HCT116 (cell line): ENCODE measurements at regions not wholly inside any gene's neighbourhood (a gene's known extent, or its start where the extent isn't known, plus 50 kb on each side); places are given as distances from the start of the nearest gene placed in this dataset.

Experiments used
- ATAC-seq: fragments of 200-7000 bp; cut with Tn5 transposase; 2 replicates; pipeline ENCODE4 v1.9.1; 2020; ENCODE audit warnings: mild to moderate bottlenecking, moderate library complexity
- BruUV-seq: library from RNA; stranded (reverse); fragments of 400-500 nt; replicated peaks from 2 replicates; lab custom pipeline; 2021; lab: Mats Ljungman, UMichigan
- CTCF ChIA-PET: fragments of 300-600 bp; sonication (Branson Sonifier 250); formaldehyde crosslinking; loops from one replicate; lab custom pipeline; 2021; ENCODE audit warnings: antibody characterized with exemption; lab: Charles Lee
- POLR2A ChIA-PET: fragments of 300-600, 350-600 bp; sonication (Branson Sonifier 250); formaldehyde crosslinking; loops from one replicate; lab custom pipeline; 2021; ENCODE audit warnings: antibody characterized with exemption; lab: Charles Lee
- RAD21 ChIA-PET, 2 experiments: fragments of 300-600 bp; sonication (Branson Sonifier 250); formaldehyde crosslinking; loops; one replicate each; lab custom pipeline; 2023; ENCODE audit warnings: low total read pairs in 2 of 2; ENCODE audit not compliant: uncharacterized antibody in 2 of 2, unreplicated experiment in 2 of 2, low non-redundant PET in 1 of 2; lab: Charles Lee
- DNase-seq: peaks from one replicate; pipeline ENCODE4 v3.0.0-alpha.2; 2010; ENCODE audit warnings: low read depth, low spot score
- H2AFZ ChIP-seq: fragments of 200-600 bp; shearing (Covaris generic), sonication (generic); 2 replicates; pipeline ENCODE4 v1.6.1; 2017; ENCODE audit warnings: low read depth, mixed run types, mixed read lengths, antibody characterized with exemption, low read length; ENCODE audit not compliant: poor library complexity, severe bottlenecking
- H3K27ac ChIP-seq: 2 replicates; pipeline ENCODE4 v1.5.1; 2012; ENCODE audit warnings: low read depth, low read length
- H3K27me3 ChIP-seq: fragments of 200-600 bp; sonication (generic); 2 replicates; pipeline ENCODE4 v1.6.1; 2016; ENCODE audit warnings: mixed run types, low read length, mixed read lengths; ENCODE audit not compliant: insufficient read depth
- H3K36me3 ChIP-seq, 2 experiments: fragments of 200-500 bp in 1 of 2; fragments of 200-600 bp in 1 of 2; sonication (Bioruptor generic) in 1 of 2; sonication (generic) in 1 of 2; 2 replicates each; pipeline versions ENCODE4 v1.5.1 to v1.6.1; 2014 to 2016; ENCODE audit warnings: low read length in 2 of 2, inconsistent platforms in 1 of 2, mixed read lengths in 1 of 2, mixed run types in 1 of 2; ENCODE audit not compliant: insufficient read depth in 2 of 2, control insufficient read depth in 1 of 2
- H3K4me1 ChIP-seq, 2 experiments: fragments of 200-600 bp in 1 of 2; sonication (generic) in 1 of 2; 2 replicates each; pipeline versions ENCODE4 v1.5.1 to v1.6.1; 2012 to 2017; ENCODE audit warnings: low read length in 2 of 2, inconsistent platforms in 1 of 2, mild to moderate bottlenecking in 1 of 2, mixed read lengths in 1 of 2, mixed run types in 1 of 2, moderate library complexity in 1 of 2; ENCODE audit not compliant: insufficient read depth in 2 of 2, control insufficient read depth in 1 of 2
- H3K4me2 ChIP-seq: fragments of 200-600 bp; sonication (generic); 2 replicates; pipeline ENCODE4 v1.6.1; 2017; ENCODE audit warnings: mixed run types, low read length, mixed read lengths
- H3K4me3 ChIP-seq, 2 experiments: fragments of 200-600 bp in 1 of 2; sonication (generic) in 1 of 2; replicated peaks in 1 of 2; 2 replicates each; pipeline ENCODE4 v1.5.1; 2011 to 2016; ENCODE audit warnings: low read length in 2 of 2, control low read depth in 1 of 2, low read depth in 1 of 2, mild to moderate bottlenecking in 1 of 2, mixed read lengths in 1 of 2, mixed run types in 1 of 2
- H3K79me2 ChIP-seq: fragments of 200-600 bp; sonication (generic); 2 replicates; pipeline ENCODE4 v1.6.1; 2017; ENCODE audit warnings: mild to moderate bottlenecking, mixed run types, low read length, moderate library complexity, mixed read lengths; ENCODE audit not compliant: insufficient read depth
- H3K9ac ChIP-seq: fragments of 200-600 bp; sonication (generic); 2 replicates; pipeline ENCODE4 v1.6.1; 2016; ENCODE audit warnings: low read length, mixed read lengths
- H3K9me2 ChIP-seq: fragments of 200-600 bp; sonication (generic), shearing (Covaris generic); 2 replicates; pipeline ENCODE4 v1.6.1; 2017; ENCODE audit warnings: mixed run types, mild to moderate bottlenecking, moderate library complexity; ENCODE audit not compliant: insufficient read depth
- H3K9me3 ChIP-seq, 2 experiments: fragments of 200-500 bp in 1 of 2; fragments of 200-600 bp in 1 of 2; sonication (Bioruptor generic) in 1 of 2; sonication (generic) in 1 of 2; 2 replicates each; pipeline ENCODE4 v1.6.1; 2014 to 2017; ENCODE audit warnings: low read length in 2 of 2, mixed read lengths in 2 of 2, inconsistent platforms in 1 of 2, low read depth in 1 of 2, mild to moderate bottlenecking in 1 of 2, mixed run types in 1 of 2, moderate library complexity in 1 of 2; ENCODE audit not compliant: control insufficient read depth in 1 of 2, insufficient read depth in 1 of 2
- H4K20me1 ChIP-seq: fragments of 200-600 bp; sonication (generic), shearing (Covaris generic); 2 replicates; pipeline ENCODE4 v1.6.1; 2017; ENCODE audit warnings: mixed run types, mild to moderate bottlenecking, moderate library complexity; ENCODE audit not compliant: insufficient read depth
- ATF3 ChIP-seq: IDR thresholded peaks from 2 replicates; pipeline ENCODE4 v1.6.1; 2012
- CBX3 ChIP-seq: IDR thresholded peaks from 2 replicates; pipeline ENCODE4 v1.6.1; 2012; ENCODE audit warnings: low read depth
- CEBPB ChIP-seq: IDR thresholded peaks from 2 replicates; pipeline ENCODE4 v1.6.1; 2012; ENCODE audit warnings: low read depth
- EGR1 ChIP-seq: IDR thresholded peaks from 2 replicates; pipeline ENCODE4 v1.6.1; 2012; ENCODE audit warnings: low read depth
- ELF1 ChIP-seq: IDR thresholded peaks from 2 replicates; pipeline ENCODE4 v1.6.1; 2012; ENCODE audit warnings: low read depth, borderline replicate concordance
- EZH2phosphoT487 ChIP-seq: fragments of 200-600 bp; IDR thresholded peaks from 2 replicates; pipeline ENCODE4 v1.6.1; 2018; ENCODE audit warnings: antibody characterized with exemption, borderline replicate concordance
- SIN3A ChIP-seq: IDR thresholded peaks from 2 replicates; pipeline ENCODE4 v1.6.1; 2012; ENCODE audit warnings: low read depth
- TCF7L2 ChIP-seq: IDR thresholded peaks from 2 replicates; pipeline ENCODE4 v1.7.0; 2011; ENCODE audit warnings: borderline replicate concordance, inconsistent platforms; ENCODE audit not compliant: insufficient read depth, insufficient read length; ENCODE audit errors: extremely low read depth
- ZBTB33 ChIP-seq: IDR thresholded peaks from 2 replicates; pipeline ENCODE4 v1.6.1; 2011; ENCODE audit warnings: mild to moderate bottlenecking, low read length, moderate library complexity; ENCODE audit not compliant: insufficient replicate concordance; ENCODE audit errors: extremely low read depth
- ZNF274 ChIP-seq: fragments of 200-500 bp; sonication (Bioruptor generic); IDR thresholded peaks from 2 replicates; pipeline ENCODE4 v1.6.1; 2014; ENCODE audit warnings: mild to moderate bottlenecking, low read depth, low read length, inconsistent platforms
- intact Hi-C: fragments of 100-400 bp; cut with micrococcal nuclease; formaldehyde crosslinking; loops from 2 replicates; pipeline ENCODE4 v1.10.0; 2022

DNA sequence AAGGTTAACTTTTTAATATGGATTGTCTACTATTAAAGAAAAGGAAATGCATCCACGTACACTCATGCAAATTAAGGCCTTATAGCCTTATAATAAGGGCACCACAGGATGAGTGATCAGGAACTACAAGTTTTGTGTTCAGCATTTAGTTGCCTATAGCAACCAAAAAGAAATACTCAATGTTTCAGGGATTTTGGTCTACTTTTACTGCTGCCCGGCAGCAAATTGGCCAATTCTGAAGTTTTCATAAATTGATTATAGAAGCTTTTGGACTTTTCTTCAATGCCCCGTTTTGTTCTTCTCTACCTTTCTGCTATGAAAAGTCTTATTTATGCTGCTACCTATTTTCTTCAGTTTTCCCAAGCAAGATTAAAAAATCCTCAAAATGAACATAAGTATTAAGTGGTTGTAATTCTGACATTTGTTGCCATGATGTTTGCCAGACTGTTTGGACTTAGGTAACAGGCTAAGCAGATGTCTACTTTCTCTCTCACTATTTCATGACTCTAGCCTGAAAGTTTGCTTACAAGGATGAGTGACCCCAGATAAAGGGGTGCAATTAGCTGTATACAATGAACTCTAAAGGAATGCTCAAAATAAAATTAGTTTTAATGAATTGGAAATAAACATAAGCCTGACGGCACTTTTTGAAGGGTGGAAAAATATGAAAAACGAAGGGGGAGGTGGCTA, 391.5 kb upstream of the DAB2 start (continued):
- TF ChIP-seq ZNF274, result no peak
- TF ChIP-seq EGR1, result no peak
- TF ChIP-seq TCF7L2, result no peak

GRCh38 chr5:39815711-39816110, 390.9 kb upstream of the DAB2 start:
- ATAC-seq (no peak), DNase-seq (no peak)
- RAD21 ChIA-PET, result no interaction called here
- Histone ChIP-seq H2AFZ (no peak overlapping the region), H3K36me3 (no peaks in the 10 kb centered on the region), H3K27me3 (no peaks in the 10 kb centered on the region), H3K4me1 (no peaks in the 10 kb centered on the region), H3K9me2 (no peaks in the 10 kb centered on the region), H3K27ac (no peak overlapping the region), H3K9ac (no peak overlapping the region), H3K9me3 (no peaks in the 10 kb centered on the region), H3K79me2 (no peaks in the 10 kb centered on the region), H4K20me1 (no peaks in the 10 kb centered on the region), H3K4me3 (no peak overlapping the region), H3K4me2 (no peak overlapping the region)
- BruUV-seq, result no TSS peak
- POLR2A ChIA-PET, result no interaction called here
- intact Hi-C loops, result no loop called here
- TF ChIP-seq ATF3 (no peak), SIN3A (no peak), ELF1 (no peak), CBX3 (no peak), ZBTB33 (no peak), EZH2phosphoT487 (no peak), CEBPB (no peak)
- CTCF ChIA-PET, result no interaction called here
